ENCODE measurements at regions not wholly inside any gene's neighbourhood (a gene's known extent, or its start where the extent isn't known, plus 50 kb on each side); places are given as distances from the start of the nearest gene placed in this dataset.

DNA sequence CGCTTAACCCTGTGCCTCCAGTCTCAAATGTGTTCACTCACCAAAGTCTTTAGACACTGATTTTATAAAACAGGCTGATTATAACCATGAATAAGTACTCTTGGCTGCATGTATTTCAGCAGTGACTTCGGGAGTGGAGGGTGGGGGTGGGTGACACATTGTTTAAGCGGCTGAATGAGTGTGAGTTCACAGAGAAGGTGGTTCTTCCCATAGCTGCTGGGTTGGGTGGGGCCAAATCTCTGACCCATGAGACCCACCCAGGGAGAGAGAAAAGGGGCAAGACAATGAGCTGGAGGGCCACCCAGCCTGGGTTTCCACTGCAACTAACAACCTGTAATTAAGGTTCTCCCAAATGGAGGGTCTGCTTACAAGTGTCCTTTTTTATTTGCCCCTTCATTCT is 96.4 kb downstream of the SYNE3 start:
- ChIA-PET CTCF (no interaction called here), POLR2A (no interaction called here)
- Mint-ChIP-seq H3K27ac (no peak overlapping the region), H3K36me3 (ENCODE audit: low read depth) (peaks cover 72% of the 10 kb centered on the region), H3K4me3 (no peak overlapping the region), H3K9me3 (peaks cover 6% of the 10 kb centered on the region), H3K27me3 (no peaks in the 10 kb centered on the region), H3K4me1 (no peaks in the 10 kb centered on the region)
- no peak for DNase-seq

DNA sequence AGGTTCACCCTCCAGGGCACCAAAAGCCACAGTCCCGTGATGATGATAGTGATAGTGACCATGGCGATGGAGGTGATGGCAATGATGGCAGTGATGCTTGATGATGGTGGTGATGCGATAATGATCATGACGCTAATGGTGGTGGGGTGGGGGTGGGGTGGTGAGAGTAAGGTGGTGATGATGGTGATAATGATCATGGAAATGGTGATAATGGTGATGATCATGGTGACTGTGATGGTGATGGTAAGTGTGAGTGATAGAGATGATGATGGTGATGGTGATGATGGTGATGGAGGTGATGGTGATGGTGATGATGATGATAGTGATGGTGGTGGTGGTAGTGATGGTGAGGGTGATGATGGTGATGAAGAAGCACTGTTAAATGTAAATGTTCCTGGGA is 96.9 kb downstream of the SYNE3 start:
- ChIA-PET POLR2A (no interaction called here), CTCF (no interaction called here)
- DNase-seq = no peak
- no peak overlapping the region for H3K27ac Mint-ChIP-seq
- H3K27me3 Mint-ChIP-seq = no peaks in the 10 kb centered on the region
- no peak overlapping the region for H3K4me3 Mint-ChIP-seq
- no peaks in the 10 kb centered on the region for H3K4me1 Mint-ChIP-seq
- peaks cover 6% of the 10 kb centered on the region for H3K9me3 Mint-ChIP-seq
- H3K36me3 Mint-ChIP-seq (ENCODE audit: low read depth) = peaks cover 71% of the 10 kb centered on the region

DNA sequence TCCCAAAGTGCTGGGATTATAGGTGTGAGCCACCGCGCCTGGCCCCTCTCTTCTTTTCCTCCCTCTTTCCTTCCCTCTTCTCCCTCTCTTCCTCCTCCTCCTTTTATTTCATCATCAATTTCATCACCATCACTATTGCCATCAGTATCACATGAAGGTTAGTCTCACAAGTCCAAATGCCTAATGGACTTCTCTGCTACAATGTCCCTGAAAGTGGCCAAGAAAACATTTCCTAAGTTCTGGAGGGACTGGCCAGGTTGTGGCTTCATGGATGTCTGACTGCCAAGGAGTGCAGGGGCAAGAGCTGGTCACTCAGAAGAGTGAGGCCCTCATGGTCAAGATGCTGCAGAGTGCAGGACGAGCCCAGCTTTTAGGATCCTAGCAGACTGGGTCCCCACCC is 97.6 kb downstream of the SYNE3 start:
- ChIA-PET POLR2A (no interaction called here), CTCF (no interaction called here)
- Mint-ChIP-seq H3K9me3 (peaks cover 6% of the 10 kb centered on the region), H3K4me1 (no peaks in the 10 kb centered on the region), H3K36me3 (ENCODE audit: low read depth) (peaks cover 66% of the 10 kb centered on the region), H3K27me3 (no peaks in the 10 kb centered on the region), H3K27ac (no peak overlapping the region), H3K4me3 (no peak overlapping the region)
- no peak for DNase-seq

DNA sequence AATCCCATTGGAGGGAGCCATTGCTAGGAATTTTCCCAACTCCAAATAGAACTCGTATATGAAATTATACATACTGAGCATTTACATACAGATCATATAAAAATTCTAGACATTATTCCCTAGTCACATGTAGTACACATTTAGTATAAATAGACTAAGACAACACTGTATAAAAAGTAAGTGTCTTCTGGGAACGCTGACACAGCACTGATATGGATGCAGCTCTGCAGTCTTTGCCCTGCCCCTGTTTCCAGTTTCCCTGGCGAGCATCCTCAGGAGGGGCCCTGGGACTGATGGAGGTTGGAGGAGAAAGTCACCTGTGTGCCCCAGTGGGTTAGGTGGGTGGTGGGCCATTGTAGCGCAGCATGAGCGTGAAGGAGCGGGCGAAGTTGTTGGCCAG is 97.8 kb upstream of the CLMN start:
- H3K36me3 Mint-ChIP-seq (ENCODE audit: low read depth) = peaks cover 63% of the 10 kb centered on the region
- no peak overlapping the region for H3K27ac Mint-ChIP-seq
- no peak for DNase-seq
- H3K4me3 Mint-ChIP-seq = no peak overlapping the region
- POLR2A ChIA-PET = no interaction called here
- peaks cover 6% of the 10 kb centered on the region for H3K9me3 Mint-ChIP-seq
- no peaks in the 10 kb centered on the region for H3K4me1 Mint-ChIP-seq
- no peaks in the 10 kb centered on the region for H3K27me3 Mint-ChIP-seq
- CTCF ChIA-PET = no interaction called here

DNA sequence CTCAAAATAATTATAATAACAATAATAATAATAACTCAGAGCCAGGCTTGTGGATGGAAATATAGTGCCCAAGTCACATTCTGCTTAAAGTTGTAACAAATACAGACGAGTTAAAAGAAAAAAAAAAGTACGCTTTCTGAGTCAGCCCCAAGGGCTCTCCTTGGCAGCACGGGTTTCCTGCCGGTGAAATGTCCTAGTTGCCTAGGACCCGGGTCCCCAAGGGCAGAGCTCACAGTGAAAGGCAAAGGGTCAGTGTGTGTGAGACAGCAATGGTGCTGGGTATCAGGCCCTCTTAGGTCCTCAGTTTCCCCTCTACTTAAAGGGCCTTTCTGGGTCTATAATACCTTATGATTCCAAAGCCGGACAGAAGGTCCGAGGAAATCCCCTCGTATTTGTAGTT is 96.3 kb upstream of the CLMN start:
- no peaks in the 10 kb centered on the region for H3K4me1 Mint-ChIP-seq
- DNase-seq = no peak
- H3K36me3 Mint-ChIP-seq (ENCODE audit: low read depth) = peaks cover 55% of the 10 kb centered on the region
- H3K9me3 Mint-ChIP-seq = peaks cover 4% of the 10 kb centered on the region
- no peak overlapping the region for H3K4me3 Mint-ChIP-seq
- POLR2A ChIA-PET = no interaction called here
- H3K27me3 Mint-ChIP-seq = no peaks in the 10 kb centered on the region
- no peak overlapping the region for H3K27ac Mint-ChIP-seq
- CTCF ChIA-PET = no interaction called here

DNA sequence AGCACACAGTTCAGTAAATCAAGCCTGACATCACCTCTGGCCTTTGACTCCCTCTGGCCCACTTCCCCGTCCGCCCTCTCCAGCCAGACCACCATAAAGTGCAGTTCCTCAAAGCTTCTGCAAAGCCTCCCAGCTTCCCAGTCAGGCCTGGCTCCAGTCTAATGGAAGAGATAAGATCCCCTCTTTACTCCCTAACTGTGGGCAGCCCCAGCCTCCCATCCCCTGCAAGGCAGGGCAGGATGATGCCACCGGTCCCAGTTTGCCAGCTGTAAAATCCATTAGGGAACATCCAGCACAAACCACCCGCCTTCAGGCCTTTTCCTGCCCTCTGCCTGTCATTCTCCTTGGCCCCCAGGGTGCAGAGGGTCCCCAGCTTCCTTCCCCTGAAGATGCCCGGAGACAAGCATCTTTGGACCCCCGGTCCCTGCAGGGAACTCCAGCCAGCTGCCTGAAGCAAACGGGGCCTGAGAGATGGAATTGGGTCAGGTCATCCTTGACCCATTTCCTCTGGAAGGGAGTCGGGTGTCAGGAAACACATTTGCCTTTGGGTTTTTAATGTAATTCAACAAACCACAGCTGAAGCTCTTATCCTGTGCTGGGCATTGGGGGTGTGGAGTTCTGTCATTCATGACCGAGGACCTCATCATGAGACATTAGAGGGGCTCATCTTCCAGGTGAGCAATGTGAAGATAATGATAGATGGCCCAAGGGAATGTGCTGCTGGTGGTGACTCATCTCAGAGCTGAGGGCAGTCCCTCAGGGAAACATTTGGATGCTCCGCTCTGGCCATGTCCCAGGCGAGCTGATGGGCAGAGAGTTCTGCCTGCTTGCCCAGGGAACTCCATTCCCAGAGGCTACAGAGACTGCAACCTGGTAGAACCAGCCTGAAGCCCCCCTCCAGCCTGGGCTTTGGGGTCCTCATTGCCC is 93.8 kb upstream of the CLMN start:
- ChIA-PET CTCF (no interaction called here), POLR2A (no interaction called here)
- Mint-ChIP-seq H3K36me3 (ENCODE audit: low read depth) (peaks cover 38% of the 10 kb centered on the region), H3K4me3 (no peak overlapping the region), H3K27me3 (no peaks in the 10 kb centered on the region), H3K27ac (no peak overlapping the region), H3K9me3 (no peaks in the 10 kb centered on the region), H3K4me1 (no peaks in the 10 kb centered on the region)
- no peak for DNase-seq

DNA sequence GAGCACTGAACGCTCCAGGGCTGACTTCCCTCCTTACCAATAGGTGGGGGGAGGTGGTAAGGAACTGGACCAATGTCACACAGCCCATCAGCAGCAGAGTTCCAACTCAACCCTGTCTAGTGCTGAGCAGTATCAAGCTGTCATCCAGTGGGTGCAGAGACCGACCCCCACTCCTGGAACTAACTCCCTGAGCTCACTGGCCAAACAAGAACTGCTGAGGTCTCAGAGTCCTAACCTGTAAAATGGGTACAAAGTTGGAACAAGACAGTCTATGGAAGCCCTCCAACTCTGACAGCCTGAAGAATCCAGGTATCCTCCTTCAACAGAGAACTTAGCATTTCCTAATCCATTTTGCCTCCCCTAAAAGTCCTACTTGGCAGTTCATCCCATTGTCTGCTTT is 91.1 kb upstream of the CLMN start:
- no peaks in the 10 kb centered on the region for H3K27me3 Mint-ChIP-seq
- H3K9me3 Mint-ChIP-seq = no peaks in the 10 kb centered on the region
- ChIA-PET CTCF (no interaction called here), POLR2A (no interaction called here)
- H3K4me1 Mint-ChIP-seq = no peaks in the 10 kb centered on the region
- H3K27ac Mint-ChIP-seq = no peak overlapping the region
- DNase-seq = no peak
- H3K4me3 Mint-ChIP-seq = no peak overlapping the region
- peaks cover 25% of the 10 kb centered on the region for H3K36me3 Mint-ChIP-seq (ENCODE audit: low read depth)

DNA sequence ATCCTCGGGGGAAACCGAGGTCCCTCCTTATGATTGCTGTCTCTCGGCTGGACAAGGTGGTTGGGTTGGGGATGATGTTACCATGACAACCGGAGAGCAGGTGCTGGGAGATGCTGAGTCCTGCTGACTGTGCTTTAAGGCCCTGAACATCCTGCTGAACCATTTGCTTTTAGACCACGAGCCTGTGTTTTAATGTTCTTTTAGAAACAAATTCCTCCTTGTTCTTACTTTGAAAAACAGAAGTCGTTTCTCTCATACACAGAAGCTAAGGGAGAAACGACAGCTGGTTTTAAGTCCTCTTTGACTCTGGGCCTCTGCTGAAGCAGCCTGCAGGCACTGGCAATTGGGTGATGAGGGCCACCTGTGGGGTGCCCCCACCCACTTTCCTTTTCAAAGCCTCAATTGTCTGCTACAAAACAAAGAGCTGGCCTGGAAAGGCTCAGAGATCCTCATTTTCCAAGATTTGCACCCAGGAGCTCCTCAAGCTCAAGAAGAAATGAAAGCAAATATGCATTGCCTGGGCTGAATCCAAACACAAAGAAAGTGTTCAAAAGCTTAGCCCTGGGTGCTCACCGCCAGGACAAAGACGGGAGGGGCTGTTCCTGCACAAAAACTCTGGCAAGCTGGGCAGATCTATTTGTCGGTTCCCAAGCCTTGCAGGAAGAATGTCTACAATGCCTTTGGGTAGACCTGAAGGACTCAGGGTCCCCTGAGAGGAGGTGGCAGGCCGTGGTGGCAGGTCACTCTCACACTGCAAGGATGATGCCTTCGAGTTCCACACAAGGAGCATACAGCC is 90.0 kb upstream of the CLMN start:
- Mint-ChIP-seq H3K4me3 (no peak overlapping the region), H3K27ac (no peak overlapping the region)
- POLR2A ChIA-PET = interaction anchor here (0.6 kb wide), 1 partner anchor 26 kb away, joined by 3 read pairs; no protein-coding TSS in a partner anchor

DNA sequence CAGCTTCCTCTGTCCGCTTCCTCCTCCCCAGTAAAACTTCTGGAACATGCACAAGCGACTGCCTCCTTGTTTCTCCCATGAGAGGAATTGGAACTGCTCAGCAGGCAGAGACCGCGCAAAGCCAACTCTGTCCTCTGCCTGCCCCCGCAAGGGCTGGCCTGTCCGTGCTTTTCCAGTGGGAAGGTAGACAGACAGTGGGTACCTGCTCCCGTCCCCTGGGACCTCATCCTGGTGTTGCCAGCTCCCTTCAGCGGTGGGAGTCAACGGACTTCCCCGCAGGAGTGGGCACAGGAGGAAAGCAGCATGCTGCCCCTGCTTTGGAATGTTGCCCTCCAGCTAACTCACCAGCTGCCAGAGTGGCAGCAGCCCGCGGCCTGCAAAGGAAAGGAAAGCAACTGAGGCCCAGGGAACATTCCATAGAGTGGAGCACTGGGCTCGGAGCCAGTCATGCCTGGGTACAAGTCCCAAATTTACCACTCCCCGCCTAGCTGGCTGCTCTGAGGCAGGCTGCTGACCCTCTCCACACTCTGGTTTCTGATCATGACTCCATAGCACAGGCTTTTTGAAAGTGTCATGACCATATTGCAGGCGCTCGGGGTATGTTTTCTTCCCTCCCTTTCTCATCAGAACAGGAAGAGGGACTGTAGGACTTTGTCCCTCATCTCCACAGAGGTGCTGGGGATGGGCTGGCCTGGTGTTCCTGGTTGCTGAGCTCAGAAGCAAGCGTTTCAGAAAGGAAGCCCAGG is 89.2 kb upstream of the CLMN start:
- Mint-ChIP-seq H3K27ac (no peak overlapping the region), H3K27me3 (no peaks in the 10 kb centered on the region)
- POLR2A ChIA-PET = interaction anchor here (0.6 kb wide), 1 partner anchor 27 kb away, joined by 3 read pairs; no protein-coding TSS in a partner anchor

More for the DNA sequence above, 90.0 kb upstream of the CLMN start:
- CTCF ChIA-PET = interaction anchor here (0.8 to 1.1 kb wide), 2 partner anchors 7 to 17 kb away, joined by 3 read pairs; no protein-coding TSS in a partner anchor
- H3K4me1 Mint-ChIP-seq = no peaks in the 10 kb centered on the region
- DNase-seq = no peak
- no peaks in the 10 kb centered on the region for H3K27me3 Mint-ChIP-seq
- H3K36me3 Mint-ChIP-seq (ENCODE audit: low read depth) = peaks cover 22% of the 10 kb centered on the region
- no peaks in the 10 kb centered on the region for H3K9me3 Mint-ChIP-seq

DNA sequence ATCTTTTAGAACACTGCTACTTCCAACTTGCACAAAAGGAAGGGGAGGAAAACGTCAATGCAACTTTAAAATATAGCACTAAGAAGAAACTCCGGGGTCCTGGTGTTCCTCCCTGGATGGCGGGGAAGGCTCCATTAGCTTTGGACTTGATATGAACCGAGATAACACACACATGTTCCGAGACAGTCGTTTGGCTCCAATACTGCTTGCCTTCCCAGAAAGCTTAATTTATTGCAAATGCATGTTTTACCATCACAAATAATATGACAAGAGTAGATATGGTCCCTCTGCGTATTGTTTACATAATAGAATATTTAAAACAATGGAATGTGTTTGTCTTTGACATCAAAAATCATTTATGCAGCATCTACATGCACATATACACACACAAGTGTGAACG is 87.6 kb upstream of the CLMN start:
- Mint-ChIP-seq H3K4me1 (no peaks in the 10 kb centered on the region), H3K27ac (no peak overlapping the region), H3K4me3 (no peak overlapping the region), H3K36me3 (ENCODE audit: low read depth) (peaks cover 15% of the 10 kb centered on the region), H3K9me3 (no peaks in the 10 kb centered on the region), H3K27me3 (no peaks in the 10 kb centered on the region)
- POLR2A ChIA-PET = no interaction called here
- DNase-seq = no peak
- CTCF ChIA-PET = interaction anchor here (1.0 kb wide), 1 partner anchor 20 kb away, joined by 3 read pairs; no protein-coding TSS in a partner anchor

More for the DNA sequence above, 89.2 kb upstream of the CLMN start:
- CTCF ChIA-PET = interaction anchor here (1.1 kb wide), 1 partner anchor 8 kb away, joined by 3 read pairs; no protein-coding TSS in a partner anchor
- H3K4me3 Mint-ChIP-seq = no peak overlapping the region
- H3K36me3 Mint-ChIP-seq (ENCODE audit: low read depth) = peaks cover 20% of the 10 kb centered on the region
- no peak for DNase-seq
- H3K4me1 Mint-ChIP-seq = no peaks in the 10 kb centered on the region
- H3K9me3 Mint-ChIP-seq = no peaks in the 10 kb centered on the region

DNA sequence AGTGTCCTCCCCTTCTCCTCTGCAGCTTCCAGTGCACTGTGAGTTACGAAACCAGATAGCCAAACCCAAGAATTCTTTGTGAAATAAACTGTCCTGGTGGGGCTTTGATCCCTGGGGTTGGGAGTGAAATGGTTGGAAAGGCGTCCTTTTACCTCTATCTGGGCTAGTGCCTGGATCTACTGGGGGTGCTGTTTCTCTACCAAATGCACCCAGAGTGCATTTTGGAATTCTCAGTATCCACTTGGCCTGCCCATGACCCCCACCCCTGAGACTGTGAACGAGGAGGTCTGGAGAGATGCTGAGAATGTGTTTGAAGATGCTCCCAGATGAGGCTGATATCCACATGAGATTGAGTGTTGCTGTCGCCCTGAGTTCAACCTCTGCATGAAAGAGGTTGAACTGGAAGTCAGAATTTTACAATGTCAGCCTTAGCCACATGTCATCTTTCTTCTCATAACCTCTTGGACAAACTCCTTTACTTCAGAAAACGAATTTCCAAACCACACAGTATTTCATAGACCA is 87.1 kb upstream of the CLMN start:
- H3K36me3 Mint-ChIP-seq (ENCODE audit: low read depth) = peaks cover 11% of the 10 kb centered on the region
- no peaks in the 10 kb centered on the region for H3K4me1 Mint-ChIP-seq
- DNase-seq = no peak
- H3K4me3 Mint-ChIP-seq = no peak overlapping the region
- ChIA-PET CTCF (interaction anchor here (1.0 kb wide), 1 partner anchor 20 kb away, joined by 3 read pairs; no protein-coding TSS in a partner anchor), POLR2A (no interaction called here)
- H3K27me3 Mint-ChIP-seq = no peaks in the 10 kb centered on the region
- H3K27ac Mint-ChIP-seq = no peak overlapping the region
- no peaks in the 10 kb centered on the region for H3K9me3 Mint-ChIP-seq

DNA sequence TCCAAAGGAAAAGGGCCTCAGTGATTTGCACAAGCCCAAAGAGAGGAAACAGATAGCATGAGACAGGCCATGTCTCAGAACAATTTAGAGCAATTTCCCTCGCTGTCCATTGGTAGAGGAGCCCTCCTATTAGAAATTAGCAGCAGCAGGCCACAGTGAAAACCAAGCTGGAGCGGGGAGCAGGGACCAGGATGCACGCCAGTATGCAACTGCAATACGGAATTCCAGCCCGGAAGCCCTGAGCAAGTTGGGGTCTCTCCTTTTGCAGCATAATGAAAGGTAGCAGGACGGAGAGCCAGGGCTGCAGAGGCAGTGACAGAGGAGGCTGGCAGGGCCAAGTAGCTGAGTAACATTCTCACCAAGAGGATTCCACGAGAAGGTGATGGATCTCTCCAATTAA is 84.9 kb upstream of the CLMN start:
- CTCF ChIA-PET = no interaction called here
- no peak for DNase-seq
- POLR2A ChIA-PET = no interaction called here
- no peaks in the 10 kb centered on the region for H3K27me3 Mint-ChIP-seq
- no peaks in the 10 kb centered on the region for H3K4me1 Mint-ChIP-seq
- H3K27ac Mint-ChIP-seq = no peak overlapping the region
- H3K4me3 Mint-ChIP-seq = no peak overlapping the region
- H3K36me3 Mint-ChIP-seq (ENCODE audit: low read depth) = peaks cover 5% of the 10 kb centered on the region
- no peaks in the 10 kb centered on the region for H3K9me3 Mint-ChIP-seq

All from activated CD4-positive, alpha-beta T cell treated with anti-CD3 and anti-CD28 coated beads, Interleukin-2, amount 10 ng/mL, durations not matched to agents 7 days and 5 days (primary cell).